OCI-LY7 (cell line): ENCODE measurements at regions not wholly inside any gene's neighbourhood (a gene's known extent, or its start where the extent isn't known, plus 50 kb on each side); places are given as distances from the start of the nearest gene placed in this dataset.

ENCODE experiments used
- BruUV-seq: library from RNA; stranded (reverse); fragments of 400-500 nt; replicated peaks from 2 replicates; lab custom pipeline; 2021; lab: Mats Ljungman, UMichigan
- CTCF ChIA-PET: fragments of 300-600 bp; sonication (Branson Sonifier 250); formaldehyde crosslinking; loops from one replicate; lab custom pipeline; 2022; ENCODE audit warnings: antibody characterized with exemption; ENCODE audit not compliant: unreplicated experiment; lab: Charles Lee
- POLR2A ChIA-PET: fragments of 300-600 bp; sonication (Branson Sonifier 250); formaldehyde crosslinking; loops from one replicate; lab custom pipeline; 2022; ENCODE audit warnings: antibody characterized with exemption; lab: Charles Lee
- DNase-seq: peaks from one replicate; pipeline ENCODE4 v3.0.0-alpha.2; 2015; ENCODE audit warnings: low spot score
- H2AFZ ChIP-seq: fragments of 200-600 bp; sonication (generic), shearing (Covaris generic); 2 replicates; pipeline ENCODE4 v1.6.1; 2014; ENCODE audit warnings: mild to moderate bottlenecking, antibody characterized with exemption, low read length, moderate library complexity
- H3K27ac ChIP-seq: fragments of 200-600 bp; sonication (generic); 2 replicates; pipeline ENCODE4 v1.5.1; 2014; ENCODE audit warnings: mixed run types, low read depth, mild to moderate bottlenecking, moderate library complexity, low read length, inconsistent platforms; ENCODE audit not compliant: poor library complexity, severe bottlenecking
- H3K36me3 ChIP-seq: fragments of 200-600 bp; sonication (generic); 2 replicates; pipeline ENCODE4 v1.6.1; 2014; ENCODE audit warnings: mild to moderate bottlenecking, antibody characterized with exemption, low read length, moderate library complexity, mixed read lengths; ENCODE audit not compliant: insufficient read depth
- H3K4me1 ChIP-seq: fragments of 200-600 bp; sonication (generic); 2 replicates; pipeline ENCODE4 v1.5.1; 2014; ENCODE audit warnings: mild to moderate bottlenecking, low read length; ENCODE audit not compliant: insufficient read depth, poor library complexity, severe bottlenecking
- H3K4me2 ChIP-seq: fragments of 200-600 bp; sonication (generic); 2 replicates; pipeline ENCODE4 v1.6.1; 2014; ENCODE audit warnings: mild to moderate bottlenecking, low read length
- H3K4me3 ChIP-seq: fragments of 200-600 bp; sonication (generic); 2 replicates; pipeline ENCODE4 v1.5.1; 2014; ENCODE audit warnings: mild to moderate bottlenecking, low read depth, low read length; ENCODE audit not compliant: poor library complexity, severe bottlenecking
- H3K79me2 ChIP-seq: fragments of 200-600 bp; sonication (generic); 2 replicates; pipeline ENCODE4 v1.6.1; 2016; ENCODE audit warnings: low read depth, mild to moderate bottlenecking, low read length, moderate library complexity, mixed read lengths; ENCODE audit not compliant: insufficient read depth
- H3K9me2 ChIP-seq: fragments of 200-600 bp; sonication (generic); 2 replicates; pipeline ENCODE4 v1.6.1; 2016; ENCODE audit warnings: mild to moderate bottlenecking, low read length, mixed read lengths; ENCODE audit not compliant: insufficient read depth
- H3K9me3 ChIP-seq: fragments of 200-600 bp; sonication (generic); 2 replicates; pipeline ENCODE4 v1.6.1; 2014; ENCODE audit warnings: mild to moderate bottlenecking, mixed run types, low read length, mixed read lengths
- H4K20me1 ChIP-seq: fragments of 200-600 bp; sonication (generic); 2 replicates; pipeline ENCODE4 v1.6.1; 2014; ENCODE audit warnings: mild to moderate bottlenecking, antibody characterized with exemption, low read length, moderate library complexity, mixed read lengths; ENCODE audit not compliant: insufficient read depth
- CTCF ChIP-seq: fragments of 200-600 bp; sonication (generic); conservative IDR thresholded peaks from 2 replicates; pipeline ENCODE4 v1.5.1; 2014; ENCODE audit warnings: mild to moderate bottlenecking, antibody characterized with exemption, low read length, moderate library complexity, mixed read lengths
- EZH2phosphoT487 ChIP-seq: fragments of 200-600 bp; sonication (generic); IDR thresholded peaks from 2 replicates; pipeline ENCODE4 v1.6.1; 2018; ENCODE audit warnings: low read depth, borderline replicate concordance, mild to moderate bottlenecking, mixed run types, antibody characterized with exemption, low read length, moderate library complexity, mixed read lengths
- intact Hi-C: fragments of 100-400 bp; cut with micrococcal nuclease; formaldehyde crosslinking; loops from one replicate; pipeline ENCODE4 v1.10.0; 2022; ENCODE audit not compliant: unreplicated experiment

GRCh38 chr20:22795433-22795832 is 211.1 kb upstream of the FOXA2 start:
- Histone ChIP-seq H3K4me3 (no peak overlapping the region), H3K9me3 (no peaks in the 10 kb centered on the region), H4K20me1 (no peaks in the 10 kb centered on the region), H3K79me2 (no peaks in the 10 kb centered on the region), H3K27ac (no peak overlapping the region), H3K36me3 (no peaks in the 10 kb centered on the region), H3K9me2 (no peaks in the 10 kb centered on the region), H3K4me1 (no peaks in the 10 kb centered on the region), H2AFZ (no peak overlapping the region), H3K4me2 (no peak overlapping the region)
- no peak for DNase-seq
- CTCF ChIA-PET = no interaction called here
- no TSS peak for BruUV-seq
- TF ChIP-seq EZH2phosphoT487 (no peak), CTCF (no peak)
- POLR2A ChIA-PET = no interaction called here
- intact Hi-C loops = no loop called here

- CTCF ChIA-PET = no interaction called here
- Histone ChIP-seq H3K9me2 (no peaks in the 10 kb centered on the region), H3K79me2 (no peaks in the 10 kb centered on the region), H3K27ac (no peak overlapping the region), H2AFZ (no peak overlapping the region), H3K4me2 (no peak overlapping the region), H3K4me3 (no peak overlapping the region), H4K20me1 (no peaks in the 10 kb centered on the region), H3K4me1 (no peaks in the 10 kb centered on the region), H3K9me3 (no peaks in the 10 kb centered on the region), H3K36me3 (no peaks in the 10 kb centered on the region)
- no TSS peak for BruUV-seq
- POLR2A ChIA-PET = no interaction called here
- intact Hi-C loops = no loop called here
- TF ChIP-seq CTCF (no peak), EZH2phosphoT487 (no peak)
- DNase-seq = no peak
Measured at GRCh38 chr20:22795871-22796270, 211.5 kb upstream of the FOXA2 start.

GRCh38 chr20:22796469-22797077 is 212.2 kb upstream of the FOXA2 start:
- Histone ChIP-seq H3K79me2 (no peaks in the 10 kb centered on the region), H3K27ac (no peak overlapping the region), H4K20me1 (no peaks in the 10 kb centered on the region), H3K9me3 (no peaks in the 10 kb centered on the region), H3K4me1 (no peaks in the 10 kb centered on the region), H3K36me3 (no peaks in the 10 kb centered on the region), H3K9me2 (no peaks in the 10 kb centered on the region), H3K4me3 (no peak overlapping the region), H3K4me2 (no peak overlapping the region), H2AFZ (no peak overlapping the region)
- no TSS peak for BruUV-seq
- ChIA-PET POLR2A (no interaction called here), CTCF (no interaction called here)
- DNase-seq = no peak
- intact Hi-C loops = no loop called here
- TF ChIP-seq EZH2phosphoT487 (no peak), CTCF (no peak)
